ENCODE measurements at regions not wholly inside any gene's neighbourhood (a gene's known extent, or its start where the extent isn't known, plus 50 kb on each side); places are given as distances from the start of the nearest gene placed in this dataset.
"Not testable (repeated sequence)": the region's sequence is repeated elsewhere in the genome, so short reads cannot be mapped to it uniquely, and the experiment has no call there.

GRCh38 chr4:44532851-44533250 lies 84.2 kb upstream of the KCTD8 start (continued):
- TF ChIP-seq ZNF462 (CRISPR knock-in tag; IDR thresholded peaks at IDR 0.05) = no peak
- TF ChIP-seq ETS1 (IDR thresholded peaks at IDR 0.05) = no peak
- TF ChIP-seq POLR2AphosphoS5 (IDR thresholded peaks at IDR 0.05; ENCODE audit: low read depth) = no peak
- no peak for TF ChIP-seq NANOG (IDR thresholded peaks at IDR 0.05; ENCODE audit: borderline replicate concordance)
- no peak for TF ChIP-seq EZH2 (IDR thresholded peaks at IDR 0.05; ENCODE audit: low read depth, unreplicated experiment)
- TF ChIP-seq ZNF331 (CRISPR knock-in tag; IDR thresholded peaks at IDR 0.05; ENCODE audit: low read depth) = no peak

- no peaks in the 10 kb centered on the region for H3K36me3 Mint-ChIP-seq (ENCODE audit: low read depth)
- ATAC-seq = no peak
- Histone ChIP-seq H3K4me2 (no peak overlapping the region), H3K36me3 (ENCODE audit: insufficient read depth) (no peaks in the 10 kb centered on the region), H4K20me1 (replicated peaks; ENCODE audit: insufficient read depth) (no peaks in the 10 kb centered on the region), H3K4me3 (no peak overlapping the region), H3K4me1 (ENCODE audit: insufficient read depth) (no peaks in the 10 kb centered on the region), H3K27me3 (ENCODE audit: insufficient read depth) (no peaks in the 10 kb centered on the region), H3K79me2 (replicated peaks; ENCODE audit: insufficient read depth) (no peaks in the 10 kb centered on the region), H3K27ac (ENCODE audit: low read depth) (no peak overlapping the region), H3F3A (replicated peaks; ENCODE audit: low read depth) (no peaks in the 10 kb centered on the region), H3K9me2 (ENCODE audit: insufficient read depth) (no peaks in the 10 kb centered on the region; the same call in none of the 2 replicates), H2AFZ (no peak overlapping the region; the same call in 1 of the 2 replicates)
- TF ChIP-seq STAT1 (IDR thresholded peaks at IDR 0.05; ENCODE audit: unreplicated experiment) (no peak), POLR2AphosphoS5 (IDR thresholded peaks at IDR 0.05; ENCODE audit: low read depth) (no peak)
- H3K4me1 Mint-ChIP-seq = no peaks in the 10 kb centered on the region; the same call in 2 of the 3 replicates
- H3K9me3 Mint-ChIP-seq = no peaks in the 10 kb centered on the region
- H3K4me3 Mint-ChIP-seq = no peak overlapping the region
- H3K27ac Mint-ChIP-seq = no peak overlapping the region
- DNase-seq (ENCODE audit: low spot score) = no peak
- no peaks in the 10 kb centered on the region for H3K27me3 Mint-ChIP-seq (ENCODE audit: insufficient read depth, low read depth, poor library complexity)
Observed at GRCh38 chr4:44522761-44523445, 74.3 kb upstream of the KCTD8 start.

GRCh38 chr4:44502216-44502615 lies 53.6 kb upstream of the KCTD8 start:
- H3K36me3 Mint-ChIP-seq (ENCODE audit: low read depth); H3K4me1 Mint-ChIP-seq; H4K20me1 ChIP-seq (replicated peaks; ENCODE audit: insufficient read depth); H3K4me3 Mint-ChIP-seq; ATAC-seq; H3K9me2 ChIP-seq (ENCODE audit: insufficient read depth); H3F3A ChIP-seq (replicated peaks; ENCODE audit: low read depth); H3K27me3 Mint-ChIP-seq (ENCODE audit: insufficient read depth, low read depth, poor library complexity); H3K4me2 ChIP-seq; H2AFZ ChIP-seq; H3K27me3 ChIP-seq (ENCODE audit: insufficient read depth); H3K4me3 ChIP-seq; H3K36me3 ChIP-seq (ENCODE audit: insufficient read depth); H3K27ac Mint-ChIP-seq; DNase-seq (ENCODE audit: low spot score); H3K4me1 ChIP-seq (ENCODE audit: insufficient read depth); H3K27ac ChIP-seq (ENCODE audit: low read depth); H3K79me2 ChIP-seq (replicated peaks; ENCODE audit: insufficient read depth): not testable (repeated sequence)
- peaks cover 11% of the 10 kb centered on the region for H3K9me3 Mint-ChIP-seq
